OCI-LY7 (cell line): ENCODE measurements at regions not wholly inside any gene's neighbourhood (a gene's known extent, or its start where the extent isn't known, plus 50 kb on each side); places are given as distances from the start of the nearest gene placed in this dataset.

Source experiments
- BruUV-seq: library from RNA; stranded (reverse); fragments of 400-500 nt; replicated peaks from 2 replicates; lab custom pipeline; 2021; lab: Mats Ljungman, UMichigan
- CTCF ChIA-PET: fragments of 300-600 bp; sonication (Branson Sonifier 250); formaldehyde crosslinking; loops from one replicate; lab custom pipeline; 2022; ENCODE audit warnings: antibody characterized with exemption; ENCODE audit not compliant: unreplicated experiment; lab: Charles Lee
- POLR2A ChIA-PET: fragments of 300-600 bp; sonication (Branson Sonifier 250); formaldehyde crosslinking; loops from one replicate; lab custom pipeline; 2022; ENCODE audit warnings: antibody characterized with exemption; lab: Charles Lee
- DNase-seq: peaks from one replicate; pipeline ENCODE4 v3.0.0-alpha.2; 2015; ENCODE audit warnings: low spot score
- H2AFZ ChIP-seq: fragments of 200-600 bp; sonication (generic), shearing (Covaris generic); 2 replicates; pipeline ENCODE4 v1.6.1; 2014; ENCODE audit warnings: mild to moderate bottlenecking, antibody characterized with exemption, low read length, moderate library complexity
- H3K27ac ChIP-seq: fragments of 200-600 bp; sonication (generic); 2 replicates; pipeline ENCODE4 v1.5.1; 2014; ENCODE audit warnings: mixed run types, low read depth, mild to moderate bottlenecking, moderate library complexity, low read length, inconsistent platforms; ENCODE audit not compliant: poor library complexity, severe bottlenecking
- H3K36me3 ChIP-seq: fragments of 200-600 bp; sonication (generic); 2 replicates; pipeline ENCODE4 v1.6.1; 2014; ENCODE audit warnings: mild to moderate bottlenecking, antibody characterized with exemption, low read length, moderate library complexity, mixed read lengths; ENCODE audit not compliant: insufficient read depth
- H3K4me1 ChIP-seq: fragments of 200-600 bp; sonication (generic); 2 replicates; pipeline ENCODE4 v1.5.1; 2014; ENCODE audit warnings: mild to moderate bottlenecking, low read length; ENCODE audit not compliant: insufficient read depth, poor library complexity, severe bottlenecking
- H3K4me2 ChIP-seq: fragments of 200-600 bp; sonication (generic); 2 replicates; pipeline ENCODE4 v1.6.1; 2014; ENCODE audit warnings: mild to moderate bottlenecking, low read length
- H3K4me3 ChIP-seq: fragments of 200-600 bp; sonication (generic); 2 replicates; pipeline ENCODE4 v1.5.1; 2014; ENCODE audit warnings: mild to moderate bottlenecking, low read depth, low read length; ENCODE audit not compliant: poor library complexity, severe bottlenecking
- H3K79me2 ChIP-seq: fragments of 200-600 bp; sonication (generic); 2 replicates; pipeline ENCODE4 v1.6.1; 2016; ENCODE audit warnings: low read depth, mild to moderate bottlenecking, low read length, moderate library complexity, mixed read lengths; ENCODE audit not compliant: insufficient read depth
- H3K9me2 ChIP-seq: fragments of 200-600 bp; sonication (generic); 2 replicates; pipeline ENCODE4 v1.6.1; 2016; ENCODE audit warnings: mild to moderate bottlenecking, low read length, mixed read lengths; ENCODE audit not compliant: insufficient read depth
- H3K9me3 ChIP-seq: fragments of 200-600 bp; sonication (generic); 2 replicates; pipeline ENCODE4 v1.6.1; 2014; ENCODE audit warnings: mild to moderate bottlenecking, mixed run types, low read length, mixed read lengths
- H4K20me1 ChIP-seq: fragments of 200-600 bp; sonication (generic); 2 replicates; pipeline ENCODE4 v1.6.1; 2014; ENCODE audit warnings: mild to moderate bottlenecking, antibody characterized with exemption, low read length, moderate library complexity, mixed read lengths; ENCODE audit not compliant: insufficient read depth
- CTCF ChIP-seq: fragments of 200-600 bp; sonication (generic); conservative IDR thresholded peaks from 2 replicates; pipeline ENCODE4 v1.5.1; 2014; ENCODE audit warnings: mild to moderate bottlenecking, antibody characterized with exemption, low read length, moderate library complexity, mixed read lengths
- EZH2phosphoT487 ChIP-seq: fragments of 200-600 bp; sonication (generic); IDR thresholded peaks from 2 replicates; pipeline ENCODE4 v1.6.1; 2018; ENCODE audit warnings: low read depth, borderline replicate concordance, mild to moderate bottlenecking, mixed run types, antibody characterized with exemption, low read length, moderate library complexity, mixed read lengths
- intact Hi-C: fragments of 100-400 bp; cut with micrococcal nuclease; formaldehyde crosslinking; loops from one replicate; pipeline ENCODE4 v1.10.0; 2022; ENCODE audit not compliant: unreplicated experiment

GRCh38 chr2:59594671-59595222 is 958.7 kb downstream of the BCL11A start:
- Histone ChIP-seq H3K4me1 (no peaks in the 10 kb centered on the region), H3K4me3 (no peak overlapping the region), H3K36me3 (no peaks in the 10 kb centered on the region), H2AFZ (no peak overlapping the region), H4K20me1 (no peaks in the 10 kb centered on the region), H3K4me2 (no peak overlapping the region), H3K27ac (no peak overlapping the region), H3K9me3 (no peaks in the 10 kb centered on the region), H3K9me2 (no peaks in the 10 kb centered on the region), H3K79me2 (no peaks in the 10 kb centered on the region)
- POLR2A ChIA-PET: no interaction called here
- intact Hi-C loops: no loop called here
- no TSS peak for BruUV-seq
- CTCF ChIA-PET: no interaction called here
- DNase-seq: no peak
- TF ChIP-seq CTCF (no peak), EZH2phosphoT487 (no peak)

DNA sequence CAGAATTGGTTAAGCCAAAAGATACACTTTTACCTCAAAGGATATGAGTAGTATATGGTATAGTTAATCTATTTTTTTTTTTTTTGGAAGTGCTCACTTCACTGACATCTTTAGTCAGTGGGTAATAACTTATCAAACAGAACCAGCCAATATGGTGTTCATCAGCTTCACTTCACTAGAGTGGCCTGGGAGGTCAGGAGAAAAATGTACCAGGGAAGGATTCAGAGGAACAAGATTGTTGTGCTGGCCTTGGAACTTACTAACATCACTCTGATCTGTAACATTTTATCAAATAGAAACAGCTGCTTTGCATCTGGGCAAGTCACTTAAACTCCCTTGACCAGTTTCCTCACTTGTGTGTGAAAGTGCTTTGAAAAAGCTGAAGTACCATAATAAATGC is 962.7 kb downstream of the BCL11A start:
- intact Hi-C loops: no loop called here

More for the DNA sequence above, 962.7 kb downstream of the BCL11A start:
- H2AFZ ChIP-seq: no peak overlapping the region
- no peaks in the 10 kb centered on the region for H3K36me3 ChIP-seq
- TF ChIP-seq CTCF (no peak), EZH2phosphoT487 (no peak)
- no TSS peak for BruUV-seq
- H4K20me1 ChIP-seq: no peaks in the 10 kb centered on the region
- H3K9me3 ChIP-seq: no peaks in the 10 kb centered on the region
- ChIA-PET CTCF (no interaction called here), POLR2A (interaction anchor here (0.6 kb wide), 1 partner anchor 108 kb away, joined by 3 read pairs; no protein-coding TSS in a partner anchor)
- no peak for DNase-seq
- no peaks in the 10 kb centered on the region for H3K4me1 ChIP-seq
- no peak overlapping the region for H3K4me2 ChIP-seq
- no peaks in the 10 kb centered on the region for H3K9me2 ChIP-seq
- H3K4me3 ChIP-seq: no peak overlapping the region
- H3K79me2 ChIP-seq: no peaks in the 10 kb centered on the region
- no peak overlapping the region for H3K27ac ChIP-seq
